Chondrocyte (in vitro differentiated cells): ENCODE measurements at regions not wholly inside any gene's neighbourhood (a gene's known extent, or its start where the extent isn't known, plus 50 kb on each side); places are given as distances from the start of the nearest gene placed in this dataset.

ENCODE experiments used
- DNase-seq: peaks from one replicate; pipeline ENCODE4 v3.0.0; 2021; ENCODE audit warnings: mixed read lengths, low spot score
- H3K27ac Mint-ChIP-seq: one replicate; pipeline ENCODE4 v1.8.0; 2021; ENCODE audit warnings: mild to moderate bottlenecking, moderate library complexity, mixed read lengths; ENCODE audit not compliant: unreplicated experiment
- H3K27me3 Mint-ChIP-seq: 2 replicates; pipeline ENCODE4 v1.8.0; 2021; ENCODE audit warnings: low read depth, mixed read lengths
- H3K36me3 Mint-ChIP-seq: 2 replicates; pipeline ENCODE4 v1.8.0; 2021; ENCODE audit warnings: low read depth, mixed read lengths
- H3K4me1 Mint-ChIP-seq: 2 replicates; pipeline ENCODE4 v1.8.0; 2021; ENCODE audit warnings: low read depth, mild to moderate bottlenecking, mixed read lengths
- H3K4me3 Mint-ChIP-seq: one replicate; pipeline ENCODE4 v1.8.0; 2021; ENCODE audit warnings: mild to moderate bottlenecking, moderate library complexity, mixed read lengths; ENCODE audit not compliant: unreplicated experiment
- H3K9me3 Mint-ChIP-seq: 2 replicates; pipeline ENCODE4 v1.8.0; 2021; ENCODE audit warnings: low read depth, mixed read lengths
- CTCF ChIP-seq: fragments of 200-600 bp; sonication (generic); IDR thresholded peaks from 2 replicates; pipeline ENCODE4 v1.5.0; 2021; ENCODE audit warnings: antibody characterized with exemption, mild to moderate bottlenecking, moderate library complexity

DNA sequence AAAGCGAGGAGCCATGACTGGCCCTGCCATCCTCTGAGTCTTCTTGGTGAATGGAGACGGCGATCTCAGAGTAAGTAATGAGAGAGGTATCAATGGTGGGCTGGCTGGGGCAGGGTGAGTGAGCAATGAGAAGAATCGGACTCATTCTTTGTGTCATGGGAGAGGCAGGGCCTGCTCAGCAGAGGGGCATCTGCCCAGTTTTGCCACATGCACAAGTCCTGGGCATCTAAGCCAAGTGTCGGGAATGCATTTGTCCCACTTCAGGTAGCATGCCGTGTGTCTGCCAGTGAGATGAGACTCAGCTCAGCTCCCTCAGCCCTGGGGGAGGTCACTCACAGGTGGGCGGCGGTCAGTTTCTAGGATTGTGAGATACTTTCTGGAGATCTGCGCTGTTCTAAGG lies 791.0 kb upstream of the RAB6C start:
- Mint-ChIP-seq H3K9me3 (no peaks in the 10 kb centered on the region), H3K4me1 (peaks cover 3% of the 10 kb centered on the region), H3K27ac (no peak overlapping the region), H3K4me3 (no peak overlapping the region), H3K36me3 (no peaks in the 10 kb centered on the region), H3K27me3 (peaks cover 6% of the 10 kb centered on the region)
- no peak for DNase-seq
- TF ChIP-seq CTCF: no peak

GRCh38 chr2:129189617-129190319 lies 789.7 kb upstream of the RAB6C start:
- H3K4me1 Mint-ChIP-seq: peaks cover 3% of the 10 kb centered on the region

DNA sequence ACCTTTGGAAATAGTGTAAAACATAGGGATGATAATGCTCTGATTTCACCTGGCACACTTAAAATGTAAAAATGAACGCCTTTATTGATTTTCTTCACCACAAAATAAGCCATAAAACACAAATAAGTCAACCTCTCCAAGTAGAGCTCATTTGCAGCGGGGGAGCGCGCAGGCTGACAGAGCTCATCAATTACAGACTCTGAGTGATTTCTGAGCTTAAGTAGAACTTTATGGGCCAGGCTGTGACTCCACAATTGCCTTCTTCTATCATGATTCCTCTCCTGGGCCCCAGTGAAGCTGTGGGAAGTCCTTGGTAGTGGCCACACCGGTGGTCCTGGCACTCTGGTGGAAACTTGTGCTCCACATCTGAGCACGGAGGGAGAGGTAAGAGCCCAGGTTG lies 789.0 kb upstream of the RAB6C start:
- H3K9me3 Mint-ChIP-seq: no peaks in the 10 kb centered on the region
- no peaks in the 10 kb centered on the region for H3K36me3 Mint-ChIP-seq
- no peak overlapping the region for H3K4me3 Mint-ChIP-seq
- peaks cover 3% of the 10 kb centered on the region for H3K4me1 Mint-ChIP-seq
- no peak overlapping the region for H3K27ac Mint-ChIP-seq
- TF ChIP-seq CTCF: no peak
- H3K27me3 Mint-ChIP-seq: peaks cover 6% of the 10 kb centered on the region
- no peak for DNase-seq

More at GRCh38 chr2:129189617-129190319, 789.7 kb upstream of the RAB6C start:
- Mint-ChIP-seq H3K27ac (peak overlapping the region; percentile 13), H3K4me3 (no peak overlapping the region), H3K36me3 (no peaks in the 10 kb centered on the region), H3K9me3 (no peaks in the 10 kb centered on the region), H3K27me3 (peaks cover 6% of the 10 kb centered on the region)
- DNase-seq: no peak
- TF ChIP-seq CTCF: no peak

DNA sequence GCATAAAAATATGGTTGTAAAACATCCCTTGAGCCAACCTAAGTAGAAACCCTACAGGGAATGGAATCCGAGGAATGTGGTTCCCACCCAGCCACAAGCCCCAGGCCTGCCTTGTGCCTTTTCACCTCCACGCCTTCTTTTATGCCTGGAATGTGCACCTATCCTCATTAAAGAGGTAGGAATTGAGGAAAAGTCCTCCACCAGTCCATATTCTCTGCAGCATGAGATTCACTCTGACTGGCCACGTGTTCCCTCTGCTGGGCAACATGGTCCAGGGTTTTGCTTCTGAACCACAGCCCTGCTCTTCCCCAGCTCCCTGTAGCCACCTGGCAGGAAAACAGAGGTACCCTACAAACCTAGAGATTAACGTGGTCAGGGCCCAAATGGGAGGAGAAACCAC lies 787.9 kb upstream of the RAB6C start:
- Mint-ChIP-seq H3K4me1 (peaks cover 3% of the 10 kb centered on the region), H3K9me3 (no peaks in the 10 kb centered on the region), H3K4me3 (no peak overlapping the region), H3K27ac (no peak overlapping the region), H3K36me3 (no peaks in the 10 kb centered on the region), H3K27me3 (peaks cover 6% of the 10 kb centered on the region)
- no peak for DNase-seq
- TF ChIP-seq CTCF: peak; percentile 13

- H3K4me3 Mint-ChIP-seq: no peak overlapping the region
- TF ChIP-seq CTCF: no peak
- H3K36me3 Mint-ChIP-seq: no peaks in the 10 kb centered on the region
- H3K4me1 Mint-ChIP-seq: peaks cover 3% of the 10 kb centered on the region
- peaks cover 4% of the 10 kb centered on the region for H3K27me3 Mint-ChIP-seq
- no peak overlapping the region for H3K27ac Mint-ChIP-seq
- DNase-seq: no peak
- no peaks in the 10 kb centered on the region for H3K9me3 Mint-ChIP-seq
Measured at GRCh38 chr2:129192117-129192516, 787.3 kb upstream of the RAB6C start.
